ENCODE measurements at regions not wholly inside any gene's neighbourhood (a gene's known extent, or its start where the extent isn't known, plus 50 kb on each side); places are given as distances from the start of the nearest gene placed in this dataset.

GRCh38 chr3:30097022-30097650, 509.3 kb upstream of the TGFBR2 start:
- H3K27me3 ChIP-seq = no peaks in the 10 kb centered on the region
- intact Hi-C loops (cut with DNase I) = no loop called here
- peaks cover 0 to 31% (median 0%) of the 10 kb centered on the region in 11 donors for H3K9me3 ChIP-seq
- no peak for TF ChIP-seq CTCF (IDR thresholded peaks at IDR 0.05)
- H3K36me3 ChIP-seq = no peaks in the 10 kb centered on the region
- peaks cover 0 to 10% (median 0%) of the 10 kb centered on the region in 9 donors for H3K4me1 ChIP-seq
- no peak overlapping the region for H3K4me3 ChIP-seq
- no peak for ATAC-seq
- no peak overlapping the region for H3K27ac ChIP-seq
- DNase-seq = no peak
- WGBS, 2 donors = 96 to 97% methylated on average over 2 of the region's 2 CpGs

- peaks cover 0 to 10% (median 0%) of the 10 kb centered on the region in 9 donors for H3K4me1 ChIP-seq
- H3K36me3 ChIP-seq = no peaks in the 10 kb centered on the region
- no peak for ATAC-seq
- no peak overlapping the region for H3K4me3 ChIP-seq
- no peaks in the 10 kb centered on the region for H3K27me3 ChIP-seq
- no peak overlapping the region for H3K27ac ChIP-seq
- no peak for DNase-seq
- H3K9me3 ChIP-seq = peaks cover 0 to 29% (median 0%) of the 10 kb centered on the region in 11 donors
- no peak for TF ChIP-seq CTCF (IDR thresholded peaks at IDR 0.05)
- intact Hi-C loops (cut with DNase I) = no loop called here
These were observed 508.2 kb upstream of the TGFBR2 start for GRCh38 chr3:30098243-30098642.

- no peak overlapping the region for H3K27ac ChIP-seq
- intact Hi-C loops (cut with DNase I) = no loop called here
- no peak for ATAC-seq
These were observed 507.5 kb upstream of the TGFBR2 start for GRCh38 chr3:30098653-30099455.

GRCh38 chr3:30102356-30102755, 504.0 kb upstream of the TGFBR2 start:
- Histone ChIP-seq H3K36me3 (no peaks in the 10 kb centered on the region), H3K4me3 (no peak overlapping the region), H3K27me3 (no peaks in the 10 kb centered on the region), H3K27ac (no peak overlapping the region), H3K4me1 (peaks cover 0 to 10% (median 0%) of the 10 kb centered on the region in 9 donors), H3K9me3 (peaks cover 0 to 10% (median 0%) of the 10 kb centered on the region in 11 donors)
- intact Hi-C loops (cut with DNase I) = loop anchor here in 1 of 10 donors (10.0 kb wide), 1 partner anchor 58 kb away; no protein-coding TSS in a partner anchor
- no peak for ATAC-seq
- TF ChIP-seq CTCF (IDR thresholded peaks at IDR 0.05) = no peak
- no peak for DNase-seq

More at GRCh38 chr3:30098653-30099455, 507.5 kb upstream of the TGFBR2 start:
- H3K4me3 ChIP-seq = no peak overlapping the region
- peaks cover 0 to 25% (median 0%) of the 10 kb centered on the region in 11 donors for H3K9me3 ChIP-seq
- H3K4me1 ChIP-seq = peaks cover 0 to 10% (median 0%) of the 10 kb centered on the region in 9 donors
- TF ChIP-seq CTCF (IDR thresholded peaks at IDR 0.05) = no peak
- WGBS, 2 donors = 78 to 88% methylated on average over 2 of the region's 2 CpGs
- DNase-seq = no peak
- H3K27me3 ChIP-seq = no peaks in the 10 kb centered on the region
- no peaks in the 10 kb centered on the region for H3K36me3 ChIP-seq

Measured in heart right ventricle (tissue), 16 donors.